Heart right ventricle (tissue), 16 donors: ENCODE measurements at regions not wholly inside any gene's neighbourhood (a gene's known extent, or its start where the extent isn't known, plus 50 kb on each side); places are given as distances from the start of the nearest gene placed in this dataset.

Source experiments
- ATAC-seq, 8 donors: fragments of 200-7000 bp; cut with Tn5 transposase; one replicate each; pipeline ENCODE4 v1.9.1; 2020; ENCODE audit warnings: mild to moderate bottlenecking in 8 of 8, moderate library complexity in 8 of 8, moderate number of reproducible peaks in 1 of 8
- DNase-seq, 2 donors: peaks; one replicate each; pipeline ENCODE4 v3.0.0-alpha.2; 2020
- H3K27ac ChIP-seq, 10 donors: fragments of 200-600 bp; sonication (generic) in 2 of 10; one replicate each; pipeline versions ENCODE4 v1.5.0 to v1.8.0; 2020 to 2022; ENCODE audit warnings: mild to moderate bottlenecking in 3 of 10
- H3K27me3 ChIP-seq, 7 donors: fragments of 200-600 bp; one replicate each; pipeline ENCODE4 v1.8.0; 2021 to 2022; ENCODE audit warnings: mild to moderate bottlenecking in 2 of 7
- H3K36me3 ChIP-seq, 9 donors: fragments of 200-600 bp; sonication (generic) in 1 of 9; one replicate each; pipeline versions ENCODE4 v1.5.0 to v1.8.0; 2020 to 2022; ENCODE audit warnings: mild to moderate bottlenecking in 2 of 9
- H3K4me1 ChIP-seq, 9 donors: fragments of 200-600 bp; sonication (generic) in 1 of 9; one replicate each; pipeline versions ENCODE4 v1.5.0 to v1.8.0; 2020 to 2022; ENCODE audit warnings: mild to moderate bottlenecking in 4 of 9
- H3K4me3 ChIP-seq, 10 donors: fragments of 200-600 bp; sonication (generic) in 2 of 10; one replicate each; pipeline versions ENCODE4 v1.5.0 to v1.8.0; 2020 to 2022; ENCODE audit warnings: mild to moderate bottlenecking in 7 of 10, moderate library complexity in 2 of 10
- H3K9me3 ChIP-seq, 11 donors: fragments of 200-600 bp in 10 of 11; sonication (generic) in 2 of 11; one replicate each; pipeline versions ENCODE4 v1.5.0 to v1.8.0; 2013 to 2022; ENCODE audit warnings: mild to moderate bottlenecking in 2 of 11, control low read depth in 1 of 11, moderate library complexity in 1 of 11
- WGBS, 2 donors: extraction: QIAGEN DNeasy Blood & Tissue Kit; methylation state at CpG; one replicate each; pipeline ENCODE4 v1.1.7; 2013; ENCODE audit warnings: inconsistent platforms in 1 of 2; 5-methylcytosine and 5-hydroxymethylcytosine counted together
- intact Hi-C, 10 donors: fragments of 100-400 bp; cut with DNase I; formaldehyde crosslinking; loops; one replicate each; pipeline versions ENCODE4 v1.11.1 to v1.14.2; 2022
- TF ChIP-seq, protein P1 (sequence below), 9 donors: fragments of 200-600 bp; sonication (generic) in 2 of 9; IDR thresholded peaks; one replicate each; pipeline versions ENCODE4 v1.5.0 to v1.8.0; 2021 to 2022; ENCODE audit warnings: antibody characterized with exemption in 9 of 9, mild to moderate bottlenecking in 5 of 9, moderate library complexity in 1 of 9
- donor health status: Arrhythmogenic right ventricular cardiomyopathy.
- donor health status: ischemic (EF 13 %, LVEDD 7.1; RV severe dilation, severe dysfunction).
- donor health status: healthy with polysubstance abuse.
- donor health status: DM: no; HTN: yes; CAD: no.
- donor health status: DM: no; HTN: no; CAD: no.
- donor health status: ischemic (EF 25% LVEDD 6.9; RV normal size, moderate dysfunction).
- donor health status: ischemic (EF 25% LVEDD 5.7; RV mildly dilated, moderate dysfunction).
- donor health status: healthy.
- donor health status: DM: yes; HTN: yes; CAD: no.
- donor health status: Ischemic cardiomyopathy.
- donor health status: ischemic (EF 35%, LVEDD 5.7; RV mildly dilated, moderate dysfunction).
- donor health status: nonischemic (EF 11% LVEDD 7.7; RV severe dilation, severe dysfunction).
- donor health status: DM: yes; HTN: yes; CAD: no.
- donor health status: PGD.
- donor health status: ischemic (EF 29% LVEDD 5.4; RV normal size, mild dysfunction).
- donor health status: nonischemic (EF 23%, LVEDD 6.1; RV moderate dilation, normal function).

DNA sequence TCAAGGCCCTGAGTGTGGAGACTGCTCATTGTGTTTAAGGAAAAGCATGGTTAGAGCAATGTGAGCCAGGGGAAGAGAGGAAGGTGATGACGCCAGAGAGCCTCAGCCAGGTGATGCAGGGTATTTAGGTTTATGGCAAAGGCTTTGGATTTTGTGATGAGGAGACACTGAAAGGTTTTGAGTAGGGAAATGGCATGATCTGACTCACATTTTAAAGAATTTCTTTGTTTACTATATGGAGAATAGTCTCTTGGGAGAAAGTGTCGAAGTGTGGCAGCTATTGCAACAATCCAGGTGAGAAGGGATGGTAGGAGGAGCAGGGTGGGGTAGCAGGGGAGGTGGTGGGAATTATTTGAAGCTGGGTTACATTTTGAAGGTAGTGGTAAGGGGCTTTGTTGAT lies 293.4 kb upstream of the IGFBP7 start:
- intact Hi-C loops = no loop called here
- H3K9me3 ChIP-seq = peaks cover 0 to 8% (median 0%) of the 10 kb centered on the region in 11 donors
- TF ChIP-seq, protein P1, sequence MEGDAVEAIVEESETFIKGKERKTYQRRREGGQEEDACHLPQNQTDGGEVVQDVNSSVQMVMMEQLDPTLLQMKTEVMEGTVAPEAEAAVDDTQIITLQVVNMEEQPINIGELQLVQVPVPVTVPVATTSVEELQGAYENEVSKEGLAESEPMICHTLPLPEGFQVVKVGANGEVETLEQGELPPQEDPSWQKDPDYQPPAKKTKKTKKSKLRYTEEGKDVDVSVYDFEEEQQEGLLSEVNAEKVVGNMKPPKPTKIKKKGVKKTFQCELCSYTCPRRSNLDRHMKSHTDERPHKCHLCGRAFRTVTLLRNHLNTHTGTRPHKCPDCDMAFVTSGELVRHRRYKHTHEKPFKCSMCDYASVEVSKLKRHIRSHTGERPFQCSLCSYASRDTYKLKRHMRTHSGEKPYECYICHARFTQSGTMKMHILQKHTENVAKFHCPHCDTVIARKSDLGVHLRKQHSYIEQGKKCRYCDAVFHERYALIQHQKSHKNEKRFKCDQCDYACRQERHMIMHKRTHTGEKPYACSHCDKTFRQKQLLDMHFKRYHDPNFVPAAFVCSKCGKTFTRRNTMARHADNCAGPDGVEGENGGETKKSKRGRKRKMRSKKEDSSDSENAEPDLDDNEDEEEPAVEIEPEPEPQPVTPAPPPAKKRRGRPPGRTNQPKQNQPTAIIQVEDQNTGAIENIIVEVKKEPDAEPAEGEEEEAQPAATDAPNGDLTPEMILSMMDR (IDR thresholded peaks at IDR 0.05) = no peak
- H3K4me3 ChIP-seq = no peak overlapping the region
- no peak for DNase-seq
- no peaks in the 10 kb centered on the region for H3K4me1 ChIP-seq
- WGBS, 2 donors = 79 to 90% methylated on average over 2 of the region's 2 CpGs
- no peak overlapping the region for H3K27ac ChIP-seq
- no peak for ATAC-seq
- peaks cover 0 to 8% (median 0%) of the 10 kb centered on the region in 7 donors for H3K27me3 ChIP-seq
- no peaks in the 10 kb centered on the region for H3K36me3 ChIP-seq

- no peak overlapping the region for H3K4me3 ChIP-seq
- intact Hi-C loops = no loop called here
- H3K27ac ChIP-seq = no peak overlapping the region
- 89 to 90% methylated on average over 4 of the region's 4 CpGs for WGBS, 2 donors
- H3K4me1 ChIP-seq = no peaks in the 10 kb centered on the region
- no peaks in the 10 kb centered on the region for H3K36me3 ChIP-seq
- DNase-seq (no peak), ATAC-seq (no peak)
- TF ChIP-seq, protein P1 (IDR thresholded peaks at IDR 0.05) = no peak
- peaks cover 0 to 8% (median 0%) of the 10 kb centered on the region in 11 donors for H3K9me3 ChIP-seq
- H3K27me3 ChIP-seq = peaks cover 0 to 14% (median 0%) of the 10 kb centered on the region in 7 donors
Measured at GRCh38 chr4:57401586-57401985, 291.4 kb upstream of the IGFBP7 start.

DNA sequence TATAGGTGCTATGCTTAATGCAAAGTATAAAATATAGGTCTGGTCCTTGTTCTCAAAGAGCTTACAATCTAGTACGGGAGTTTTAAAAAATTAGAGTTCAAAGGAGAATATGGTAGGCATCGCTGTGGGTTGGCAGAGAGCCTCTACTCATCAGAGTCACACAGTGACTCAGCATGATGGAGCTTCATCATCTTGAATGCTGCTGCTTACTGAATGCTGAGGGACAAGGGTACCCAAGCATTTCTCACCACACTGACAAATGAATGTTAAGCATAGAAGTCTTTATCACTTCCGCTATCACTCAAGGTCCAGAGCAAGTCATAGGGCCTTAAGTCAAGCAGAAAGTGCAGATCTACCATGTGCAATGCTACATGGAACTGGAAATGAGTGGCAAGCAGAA lies 268.6 kb upstream of the IGFBP7 start:
- intact Hi-C loops = no loop called here
- H3K27ac ChIP-seq = no peak overlapping the region
- H3K4me3 ChIP-seq = no peak overlapping the region
- peaks cover 0 to 8% (median 0%) of the 10 kb centered on the region in 11 donors for H3K9me3 ChIP-seq
- no peaks in the 10 kb centered on the region for H3K36me3 ChIP-seq
- WGBS, 2 donors = 92 to 93% methylated on average over 3 of the region's 3 CpGs
- TF ChIP-seq, protein P1 (IDR thresholded peaks at IDR 0.05) = no peak
- no peak for DNase-seq
- no peaks in the 10 kb centered on the region for H3K4me1 ChIP-seq
- ATAC-seq = no peak
- no peaks in the 10 kb centered on the region for H3K27me3 ChIP-seq

DNA sequence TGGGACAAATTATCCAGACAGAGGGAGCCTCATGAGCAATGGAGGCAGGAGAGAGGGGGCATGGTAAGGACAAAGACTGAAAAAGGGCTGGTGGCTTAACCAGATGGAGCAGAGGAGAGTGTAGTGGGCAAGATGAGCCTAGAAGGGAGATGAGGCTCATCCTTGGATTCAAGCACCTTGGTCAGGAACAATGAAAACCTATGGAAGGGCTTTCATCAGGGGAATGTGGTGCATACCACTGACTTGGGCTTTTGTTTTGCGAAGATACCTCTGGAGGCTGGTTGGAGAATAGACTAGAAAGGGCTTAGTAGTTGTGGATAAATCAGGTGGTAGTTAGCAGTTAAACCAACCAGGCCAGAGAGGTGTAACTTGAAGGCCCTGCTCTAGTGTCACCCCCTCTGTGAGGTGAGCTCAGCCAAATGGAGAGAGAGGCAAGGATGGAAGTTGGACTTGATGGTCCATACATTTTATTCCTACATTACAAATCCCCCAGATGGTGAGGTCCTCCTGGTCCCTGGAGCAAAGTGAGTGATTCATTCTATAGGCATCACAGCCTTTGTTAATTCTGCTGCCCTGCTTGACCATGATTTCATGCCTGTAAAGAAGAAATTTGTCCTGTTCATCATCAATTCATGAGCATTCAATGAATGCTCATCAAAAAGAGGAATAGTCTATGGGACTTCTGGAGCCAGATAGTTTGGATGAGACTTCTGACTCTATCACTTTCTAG lies 264.8 kb upstream of the IGFBP7 start:
- TF ChIP-seq, protein P1 (IDR thresholded peaks at IDR 0.05) = no peak
- intact Hi-C loops = no loop called here
- ATAC-seq = no peak
- Histone ChIP-seq H3K27ac (no peak overlapping the region), H3K9me3 (peaks cover 0 to 8% (median 0%) of the 10 kb centered on the region in 11 donors), H3K36me3 (no peaks in the 10 kb centered on the region), H3K4me1 (peaks cover 0 to 3% (median 0%) of the 10 kb centered on the region in 9 donors), H3K4me3 (no peak overlapping the region), H3K27me3 (no peaks in the 10 kb centered on the region)
- DNase-seq = no peak
- WGBS, 2 donors = 88 to 95% methylated on average over 1 of the region's 1 CpG
